Brain pericyte (primary cell): ENCODE measurements at regions not wholly inside any gene's neighbourhood (a gene's known extent, or its start where the extent isn't known, plus 50 kb on each side); places are given as distances from the start of the nearest gene placed in this dataset.
"Not testable (repeated sequence)": the region's sequence is repeated elsewhere in the genome, so short reads cannot be mapped to it uniquely, and the experiment has no call there.

ENCODE experiments used
- DNase-seq: peaks from one replicate; pipeline ENCODE4 v3.0.0-alpha.2; 2012; ENCODE audit warnings: low read depth, low spot score

- not testable (repeated sequence) for DNase-seq
Observed at GRCh38 chr21:25155020-25155419, 452.3 kb downstream of the MRPL39 start.

DNA sequence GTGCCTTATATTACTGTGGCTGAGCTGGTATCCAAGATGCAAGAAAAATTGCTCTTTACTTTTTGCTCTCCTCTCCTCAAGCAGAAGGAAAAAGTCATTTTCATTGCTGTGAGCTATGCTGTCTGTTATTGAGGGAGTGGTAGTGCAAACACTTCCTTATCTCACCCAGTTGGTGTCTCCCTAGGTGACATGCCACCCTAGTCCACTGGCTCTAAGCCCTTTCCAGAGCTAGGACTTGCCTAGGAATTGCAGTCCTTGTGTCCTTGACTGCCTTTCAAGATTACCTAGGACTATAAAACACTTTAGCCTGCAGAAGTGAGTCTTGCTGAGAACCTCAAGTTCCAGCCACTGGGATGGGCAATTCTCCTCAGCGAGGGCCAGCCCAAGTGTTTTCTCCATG, 458.3 kb downstream of the MRPL39 start:
- no peak for DNase-seq

- DNase-seq, result no peak
Observed at GRCh38 chr21:25139414-25139813, 467.9 kb downstream of the MRPL39 start.

DNA sequence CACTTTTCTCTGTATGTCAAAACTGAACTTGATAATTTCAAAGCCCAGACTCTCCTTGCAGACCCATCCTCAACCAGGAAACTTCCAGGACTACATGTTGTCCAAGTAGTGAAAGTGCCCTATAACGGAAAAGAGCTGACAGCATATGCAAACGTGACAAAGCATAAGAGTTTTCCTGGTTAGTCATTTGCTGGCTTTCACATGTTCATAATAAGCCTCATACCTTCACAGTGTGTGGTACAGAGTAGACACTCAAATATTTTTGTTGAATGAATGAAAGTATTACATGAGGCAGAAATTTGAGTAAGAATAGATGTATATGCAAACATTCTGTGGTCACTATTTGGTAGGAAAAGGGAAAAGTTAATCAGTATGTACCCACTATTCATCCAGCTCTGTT, 473.3 kb downstream of the MRPL39 start:
- no peak for DNase-seq

DNA sequence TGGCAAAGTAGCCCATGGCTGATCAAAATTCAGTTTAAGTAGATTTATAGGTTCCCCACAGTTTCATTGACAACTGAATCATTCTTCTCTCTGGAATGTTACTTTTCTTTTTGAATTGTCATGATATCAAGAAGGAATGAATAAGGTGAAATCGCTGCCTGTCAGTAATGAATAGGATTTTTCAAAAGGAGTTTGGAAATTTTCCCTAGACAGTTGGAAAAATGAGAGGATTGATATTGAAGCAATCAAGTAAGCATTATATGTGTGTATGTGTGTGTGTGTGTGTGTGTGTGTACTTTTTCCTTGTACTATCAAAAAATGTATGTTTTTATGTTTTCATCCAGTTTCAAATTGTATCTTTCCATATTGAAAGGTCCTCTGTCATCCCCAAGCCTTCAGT, 479.5 kb downstream of the MRPL39 start:
- DNase-seq, result no peak

- DNase-seq, result no peak
Observed at GRCh38 chr21:25127007-25127406, 480.3 kb downstream of the MRPL39 start.

DNA sequence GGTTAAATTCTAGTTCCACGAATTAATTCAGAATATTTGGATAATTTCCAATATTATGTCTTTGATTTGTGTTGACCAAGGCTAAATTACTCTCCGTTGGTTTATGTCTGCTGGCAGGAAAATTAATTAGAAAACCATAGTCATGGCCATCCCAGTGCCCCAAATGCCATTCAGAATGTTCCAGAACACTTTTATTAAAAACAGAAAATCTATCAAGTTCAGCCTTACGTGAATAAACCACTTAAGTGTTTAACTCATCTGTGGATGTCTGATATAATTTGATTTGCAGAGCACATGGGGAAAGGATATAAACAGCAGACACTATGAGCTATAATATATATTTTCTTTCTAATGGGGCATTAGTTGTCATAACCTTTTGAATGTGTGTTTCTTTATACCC, 480.7 kb downstream of the MRPL39 start:
- DNase-seq, result no peak

- no peak for DNase-seq
Observed at GRCh38 chr21:25118648-25119047, 488.6 kb downstream of the MRPL39 start.

DNA sequence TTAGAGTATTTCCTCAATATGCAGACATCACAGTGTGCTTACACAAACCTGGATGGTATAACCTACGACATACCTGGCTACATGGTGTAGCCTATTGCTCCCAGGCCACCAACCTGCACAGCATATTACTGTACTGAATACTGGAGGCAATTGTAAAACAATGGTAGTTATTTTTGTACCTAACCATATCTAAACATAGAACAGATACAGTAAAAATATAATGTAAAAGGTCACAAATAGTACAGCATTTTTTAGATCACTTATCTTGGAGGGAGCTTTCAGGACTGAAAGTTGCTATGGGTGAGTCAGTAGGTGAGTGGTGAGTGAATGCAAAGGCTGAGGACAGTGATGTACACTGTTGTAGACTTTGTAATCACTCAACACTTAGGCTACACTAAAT, 492.3 kb downstream of the MRPL39 start:
- no peak for DNase-seq

DNA sequence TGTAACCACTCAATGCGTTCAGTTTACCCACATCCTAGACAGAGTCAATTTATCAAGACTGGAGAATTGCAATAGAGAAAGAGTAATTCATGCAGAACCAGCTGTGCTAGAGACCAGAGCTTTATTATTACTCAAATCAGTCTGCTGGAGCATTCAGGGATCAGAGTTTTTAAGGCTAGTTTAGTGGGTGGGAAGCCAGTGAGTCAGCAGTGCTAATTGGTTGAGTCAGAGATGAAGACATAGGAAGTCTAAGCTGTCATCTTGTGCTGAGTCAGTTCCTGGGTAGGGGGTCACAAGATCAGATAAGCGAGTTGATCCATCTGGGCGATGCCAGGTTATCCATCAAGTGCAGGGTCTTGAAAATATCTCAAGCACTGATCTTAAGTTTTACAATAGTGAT, 499.6 kb downstream of the MRPL39 start:
- no peak for DNase-seq

DNA sequence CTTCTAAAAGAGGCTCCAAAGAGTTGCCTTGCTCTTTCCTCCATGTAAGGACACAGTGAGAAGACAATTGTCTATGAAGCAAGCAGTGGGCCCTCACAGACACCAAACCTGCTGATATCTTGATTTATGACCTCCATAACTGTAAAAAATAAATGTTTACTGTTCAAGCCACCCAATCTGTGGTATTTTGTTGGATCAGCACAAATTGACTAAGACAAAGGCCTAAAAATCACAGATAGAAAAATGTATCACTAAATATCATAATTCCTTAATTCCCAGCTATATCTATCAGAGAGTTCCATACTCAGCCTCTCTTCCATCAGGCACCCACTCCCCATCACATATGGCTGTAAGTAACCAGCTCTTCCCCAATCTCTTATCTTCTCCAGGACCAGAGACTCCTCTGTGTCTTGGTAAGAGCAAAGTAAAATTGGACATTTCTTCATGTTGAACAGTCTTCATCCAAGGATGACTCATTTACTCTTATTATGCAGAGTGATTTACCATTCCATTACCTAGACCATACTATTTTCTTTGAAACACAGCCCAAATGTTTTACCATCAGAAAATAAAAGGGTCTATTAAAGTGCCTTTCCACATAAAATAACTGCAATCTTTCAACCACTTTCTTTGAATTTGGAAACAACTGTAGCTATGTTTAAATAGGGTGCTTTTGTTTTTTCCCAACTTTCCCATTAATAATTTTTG, 503.6 kb downstream of the MRPL39 start:
- DNase-seq, result no peak

GRCh38 chr21:25097648-25098047, 509.6 kb downstream of the MRPL39 start:
- DNase-seq, result no peak

DNA sequence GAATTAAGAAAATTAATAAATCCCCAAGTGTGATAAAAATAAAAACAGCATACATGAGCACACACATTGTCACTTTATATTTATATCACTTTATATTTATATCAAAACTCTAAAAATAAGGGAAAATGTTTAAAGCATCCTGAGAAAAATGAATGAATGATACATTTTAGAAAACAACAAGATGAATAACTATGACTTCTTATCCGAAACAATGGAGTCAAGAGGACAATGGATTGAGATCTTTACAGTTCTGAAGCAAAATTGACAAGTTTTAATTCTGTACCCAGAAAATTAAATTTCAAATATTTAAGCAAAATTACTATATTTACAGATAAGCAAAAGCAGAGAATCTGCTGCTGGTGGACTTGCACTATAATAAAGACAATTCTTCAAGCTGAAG, 512.6 kb downstream of the MRPL39 start:
- no peak for DNase-seq

DNA sequence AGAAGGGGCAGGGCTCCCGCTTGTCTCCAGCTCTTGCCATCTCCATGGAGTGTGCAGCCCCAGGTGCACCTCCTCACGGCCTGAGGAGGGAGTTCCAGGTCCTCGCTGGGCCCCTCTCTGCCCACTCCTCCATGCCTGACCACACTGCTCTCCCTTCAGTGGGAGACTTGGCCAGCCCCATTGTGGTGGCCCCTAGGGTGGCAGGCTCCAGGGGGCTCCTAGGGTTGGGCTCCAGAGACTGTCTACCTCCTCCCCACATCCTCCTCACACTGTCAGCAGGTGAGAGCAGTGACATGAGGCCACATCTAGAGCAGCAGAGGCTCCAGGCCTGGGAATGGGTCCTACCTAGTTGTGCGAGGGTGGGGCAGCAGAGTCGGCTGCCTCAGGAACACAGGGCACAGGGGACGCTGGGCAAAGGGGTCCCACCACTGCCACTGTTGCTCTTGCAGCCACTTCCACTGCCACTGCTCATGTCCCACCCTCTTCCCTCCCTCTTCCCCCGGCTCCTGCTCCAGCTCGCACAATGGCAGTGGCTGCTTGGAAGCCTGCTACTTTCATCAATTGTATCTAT, 514.8 kb downstream of the MRPL39 start:
- DNase-seq, result no peak

DNA sequence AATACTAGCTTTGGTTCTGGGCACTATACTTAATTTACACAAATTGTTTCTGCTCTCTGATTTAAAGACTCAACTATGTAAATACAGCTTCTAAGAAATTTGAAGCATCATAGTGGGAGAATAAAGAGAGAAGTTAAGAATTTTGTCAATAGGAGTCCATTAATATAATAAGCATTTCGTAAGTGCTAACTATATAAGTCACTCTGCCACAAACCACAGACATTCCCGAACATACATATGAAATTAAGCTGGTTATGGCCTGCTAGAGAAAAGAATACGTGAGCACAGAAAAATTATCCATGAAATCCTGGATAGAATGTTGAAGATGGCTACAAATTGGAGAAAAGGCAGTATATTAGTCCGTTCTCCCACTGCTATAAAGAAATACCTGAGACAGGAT, 526.2 kb downstream of the MRPL39 start:
- no peak for DNase-seq

DNA sequence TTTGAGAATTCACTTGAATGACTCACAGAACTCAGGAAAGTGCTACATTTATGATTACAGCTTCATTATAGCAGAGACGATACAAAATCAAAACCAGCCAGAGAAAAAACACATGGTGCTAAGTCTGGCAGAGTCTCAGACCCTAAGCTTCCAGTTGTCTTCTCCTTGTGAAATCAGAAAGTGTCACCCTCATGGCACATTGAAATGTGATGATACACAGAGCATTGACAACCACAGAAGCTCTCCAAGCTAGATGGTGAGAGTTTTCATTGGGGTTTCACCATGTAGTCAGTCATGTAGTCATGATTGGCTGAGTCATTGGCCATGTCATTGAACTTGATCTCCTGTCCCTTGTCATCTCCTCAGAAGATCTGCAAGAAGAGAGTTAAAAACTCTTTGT, 526.6 kb downstream of the MRPL39 start:
- no peak for DNase-seq

GRCh38 chr21:25080141-25080540, 527.1 kb downstream of the MRPL39 start:
- no peak for DNase-seq

GRCh38 chr21:25079053-25079452, 528.2 kb downstream of the MRPL39 start:
- no peak for DNase-seq

GRCh38 chr21:25062061-25062460, 545.2 kb downstream of the MRPL39 start:
- DNase-seq, result no peak

DNA sequence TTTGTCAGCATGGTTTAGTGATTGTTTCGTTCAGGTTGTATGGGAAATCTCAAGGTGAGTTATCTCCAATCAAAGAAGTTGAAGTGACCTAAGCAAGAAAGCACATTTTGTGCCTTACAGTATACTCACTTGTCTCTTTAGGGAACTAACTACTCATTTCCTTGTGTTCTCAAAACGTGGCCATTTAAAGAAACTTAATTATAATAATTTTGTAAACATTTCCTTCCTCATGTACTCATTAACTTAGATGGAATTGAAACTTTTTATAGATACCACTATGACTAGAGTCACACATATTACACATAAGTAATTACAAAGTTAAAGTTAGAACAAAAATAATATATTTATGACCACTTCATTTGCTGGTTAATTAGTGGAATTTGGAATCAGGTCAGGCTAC, 552.6 kb downstream of the MRPL39 start:
- DNase-seq, result no peak

DNA sequence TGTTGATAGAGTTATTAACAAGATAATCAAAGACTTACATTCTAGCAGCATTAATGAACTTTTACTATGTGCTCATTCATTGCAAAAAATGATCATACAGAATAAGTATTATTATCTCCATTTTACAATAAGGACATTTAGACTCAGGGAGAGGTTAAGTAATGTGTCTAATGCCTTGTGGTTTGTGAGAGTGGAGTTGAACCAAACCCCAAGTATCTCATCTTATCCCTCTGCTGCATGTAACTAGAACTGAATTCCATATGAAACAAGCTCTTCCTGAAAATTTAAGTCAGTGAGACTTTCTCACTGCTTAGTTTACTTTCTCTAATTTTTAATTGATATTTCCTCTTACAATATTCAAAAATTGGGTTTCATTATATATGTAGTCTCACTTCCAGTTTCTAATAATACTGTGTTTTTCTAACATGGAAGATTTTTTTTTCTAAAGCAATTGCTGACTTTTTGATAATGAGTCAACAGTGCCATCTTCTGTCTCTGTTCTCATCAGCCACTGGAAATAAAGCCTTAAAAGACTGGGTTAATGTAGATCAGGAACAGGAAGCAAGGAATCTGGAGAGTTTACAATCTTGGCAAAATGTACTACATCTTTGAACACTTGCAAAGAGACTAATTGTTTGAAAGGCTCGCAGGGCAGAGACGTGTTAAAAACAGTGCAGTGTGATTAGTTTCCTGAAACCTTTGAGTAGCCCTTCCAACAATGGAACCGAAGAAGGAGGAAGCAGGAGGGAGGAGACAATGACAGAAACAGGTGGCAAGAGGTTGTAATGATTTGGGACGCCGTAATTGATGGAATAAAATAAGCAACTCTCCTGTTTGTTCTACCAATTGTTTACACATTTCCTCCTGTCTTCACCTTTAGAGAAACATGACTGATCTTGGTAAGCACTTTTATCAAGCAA, 567.6 kb downstream of the MRPL39 start:
- DNase-seq, result no peak

DNA sequence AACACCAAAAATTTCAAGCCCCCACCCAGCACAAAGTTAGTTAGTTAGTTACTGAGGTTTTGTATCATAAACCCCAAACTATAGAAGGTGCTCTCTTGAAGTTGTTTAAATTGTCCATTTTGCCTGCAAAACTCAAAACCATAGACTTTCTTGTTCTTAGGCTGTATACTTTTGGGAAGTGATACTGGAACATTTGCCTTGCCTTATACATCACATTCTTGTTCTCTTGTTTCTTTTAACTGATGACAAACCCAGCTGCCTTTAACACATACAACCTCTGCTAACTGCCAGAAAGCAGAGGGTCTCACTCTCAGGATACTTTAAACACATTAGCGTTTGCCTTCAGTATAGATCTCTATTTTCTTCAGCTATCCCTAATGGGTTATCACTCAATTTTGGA, 570.5 kb downstream of the MRPL39 start:
- no peak for DNase-seq

GRCh38 chr21:25031750-25032149, 575.5 kb downstream of the MRPL39 start:
- no peak for DNase-seq
